HG02642 (cell line): ENCODE measurements at regions not wholly inside any gene's neighbourhood (a gene's known extent, or its start where the extent isn't known, plus 50 kb on each side); places are given as distances from the start of the nearest gene placed in this dataset.

Source experiments
- ATAC-seq: cut with Tn5 transposase; IDR thresholded peaks from one replicate; pipeline ENCODE4 v1.9.1; 2021; ENCODE audit warnings: mild to moderate bottlenecking; ENCODE audit not compliant: unreplicated experiment, poor library complexity

DNA sequence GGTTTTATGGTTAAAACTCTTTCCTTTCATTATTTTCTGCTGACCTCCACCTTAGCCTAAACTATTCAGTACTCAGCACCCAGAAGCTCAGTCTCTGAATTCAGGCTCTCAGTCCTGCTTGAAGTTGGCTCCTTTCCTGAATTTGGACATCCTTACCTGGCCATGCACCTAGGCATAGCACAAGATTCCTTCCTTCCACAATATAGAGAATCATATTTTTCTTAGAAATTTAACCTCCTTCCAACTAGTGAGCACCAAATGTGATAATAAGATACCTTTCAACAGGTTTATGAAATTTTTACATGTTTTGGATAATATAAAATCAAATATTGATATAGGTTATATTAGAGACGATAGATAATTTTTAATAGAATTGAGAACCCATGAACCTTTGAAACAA is 905.6 kb upstream of the GHITM start:
- no peak for ATAC-seq

DNA sequence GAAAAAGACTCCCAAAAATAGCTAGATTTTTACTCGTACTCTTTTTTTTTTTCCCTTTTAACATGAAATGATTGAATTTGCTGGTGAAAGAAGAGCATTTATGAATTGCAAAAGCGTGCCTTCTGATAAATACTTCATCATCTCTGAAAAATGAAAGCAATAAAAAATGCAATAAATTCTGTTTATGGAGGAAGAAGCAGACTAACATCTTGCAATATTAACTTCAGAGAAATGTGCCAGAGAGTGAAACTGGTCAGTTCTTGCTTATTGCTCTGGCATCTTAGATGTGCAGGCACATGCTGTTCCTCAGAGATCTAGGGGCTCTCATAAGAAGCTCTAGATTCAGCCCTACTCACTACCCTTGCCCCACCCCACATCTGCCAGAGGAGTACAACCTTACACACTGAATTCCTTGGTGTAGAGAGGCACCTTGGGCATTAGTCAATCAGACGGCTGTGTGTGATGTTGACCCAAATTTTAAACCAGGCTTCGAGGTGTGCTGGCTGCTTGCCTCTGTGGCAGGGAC is 891.1 kb upstream of the GHITM start:
- ATAC-seq: no peak

DNA sequence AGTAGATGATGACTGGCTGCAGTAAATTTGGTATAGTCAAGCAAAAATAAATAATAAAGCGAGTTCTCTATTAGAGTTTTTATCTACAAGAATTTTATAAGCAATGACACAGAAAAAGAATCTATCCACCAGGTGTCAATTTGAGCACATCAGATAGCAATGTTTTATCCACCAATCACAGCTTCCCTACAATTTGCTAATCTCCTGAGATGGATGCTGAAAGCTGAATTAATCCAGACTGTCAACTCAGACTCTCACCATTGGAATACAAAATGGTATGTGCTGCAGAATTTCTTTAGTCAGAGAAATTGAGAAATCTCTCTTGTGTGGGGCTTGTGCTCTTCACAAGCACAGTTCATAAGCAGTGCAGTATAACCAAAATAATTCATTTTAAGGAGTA is 888.9 kb upstream of the GHITM start:
- ATAC-seq: no peak

DNA sequence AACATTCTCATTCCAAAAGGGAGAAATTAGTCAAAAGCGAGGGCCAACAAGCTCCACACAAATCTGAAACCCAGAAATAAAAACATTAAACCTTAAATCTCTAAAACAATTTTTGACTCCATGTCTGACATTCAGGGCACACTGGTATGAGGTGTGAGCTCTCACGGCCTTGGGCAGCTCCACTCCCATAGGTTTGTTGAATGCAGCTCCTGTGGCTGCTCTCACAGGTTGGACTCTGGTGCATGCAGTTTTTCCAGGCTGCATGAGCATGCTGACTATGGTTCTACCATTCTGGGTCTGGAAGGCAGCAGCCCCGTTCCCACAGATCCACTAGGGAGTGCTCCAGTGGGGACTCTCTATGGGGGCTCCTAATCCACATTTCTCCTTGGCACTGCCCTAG is 887.1 kb upstream of the GHITM start:
- ATAC-seq: no peak

DNA sequence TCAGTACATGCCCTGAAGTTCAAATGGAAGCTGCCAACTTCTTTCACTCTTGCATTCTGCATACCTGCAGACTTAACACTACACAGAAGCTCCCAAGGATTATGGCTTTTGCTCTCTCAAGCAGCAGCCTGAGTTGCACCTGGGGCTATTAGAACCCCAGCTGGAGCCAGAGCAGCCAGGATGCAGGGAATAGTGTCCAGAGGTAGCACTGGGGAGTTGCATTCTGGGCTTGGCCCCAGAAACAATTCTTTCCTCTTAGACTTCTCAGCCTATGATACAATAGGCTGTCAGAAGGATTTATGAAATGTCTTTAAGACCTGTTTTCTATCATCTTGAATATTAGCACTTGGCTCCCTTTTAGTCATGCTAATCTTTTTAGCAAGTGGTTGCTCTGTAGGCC is 886.7 kb upstream of the GHITM start:
- ATAC-seq: no peak

DNA sequence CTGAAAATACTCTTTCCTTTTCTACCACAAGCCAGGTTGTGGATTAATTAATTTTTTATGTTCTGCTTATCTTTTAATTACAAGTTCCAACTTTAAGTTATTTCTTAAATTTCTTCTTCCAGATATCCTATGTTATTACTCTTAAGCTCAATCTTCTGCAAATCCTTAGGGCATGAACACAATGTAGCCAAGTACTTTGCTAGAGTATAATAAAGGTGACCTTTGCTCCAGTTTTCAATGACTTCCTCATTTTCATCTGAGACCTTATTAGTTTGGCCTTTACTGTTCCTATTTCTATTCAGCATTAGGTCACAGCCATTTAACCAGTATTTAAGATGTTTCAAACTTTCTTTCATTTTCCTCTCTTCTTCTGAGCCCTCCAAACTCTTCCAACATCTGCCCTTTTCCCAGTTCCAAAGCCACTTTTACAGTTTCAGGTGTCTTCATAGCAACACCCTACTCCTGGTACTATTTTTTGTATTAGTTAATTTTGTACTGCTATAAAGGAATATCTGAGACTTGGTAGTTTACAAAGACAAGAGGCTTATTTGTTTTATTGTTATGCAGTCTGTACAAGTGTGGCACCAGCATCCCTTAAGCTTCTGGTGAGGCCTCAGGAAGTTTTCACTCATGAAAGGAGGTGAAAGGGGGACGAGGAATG is 886.2 kb upstream of the GHITM start:
- ATAC-seq: no peak

DNA sequence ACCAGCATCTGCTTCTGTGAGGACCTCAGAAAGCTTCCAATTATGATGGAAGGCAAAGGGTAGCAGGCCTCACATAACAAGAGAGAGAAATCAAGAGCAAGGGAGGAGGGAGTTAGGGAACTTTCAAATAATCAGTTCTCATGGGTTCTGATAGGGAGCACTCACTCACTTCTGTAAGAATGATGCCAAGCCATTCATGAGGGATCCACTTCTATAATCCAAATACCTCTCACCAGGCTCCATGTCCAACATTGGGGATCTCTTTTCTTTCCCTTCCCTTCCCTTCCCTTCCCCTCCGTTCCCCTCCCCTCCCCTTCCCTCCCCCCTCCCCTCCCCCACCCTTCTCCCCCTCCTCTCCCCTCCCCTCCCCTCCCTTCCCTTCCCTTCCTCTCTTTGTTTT is 884.6 kb upstream of the GHITM start:
- ATAC-seq: no peak

DNA sequence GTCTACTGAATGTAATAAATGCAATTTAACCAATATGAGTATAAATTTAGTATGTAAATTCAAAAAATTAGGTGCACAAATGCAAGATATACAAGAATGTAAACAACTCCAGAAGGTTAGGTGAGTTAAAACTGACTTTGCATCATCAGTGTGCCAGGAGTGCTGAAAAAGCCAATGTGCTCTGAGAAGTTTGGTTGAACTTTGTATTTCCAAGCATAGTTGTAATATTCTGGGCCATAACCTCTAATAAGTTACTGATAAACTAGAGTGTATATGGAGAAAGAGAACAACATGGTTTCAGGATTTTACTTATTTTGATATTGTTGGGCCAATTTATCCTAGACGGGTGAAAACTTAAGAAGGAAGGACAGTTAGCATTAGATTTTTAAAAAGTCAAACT is 876.9 kb upstream of the GHITM start:
- ATAC-seq: no peak

DNA sequence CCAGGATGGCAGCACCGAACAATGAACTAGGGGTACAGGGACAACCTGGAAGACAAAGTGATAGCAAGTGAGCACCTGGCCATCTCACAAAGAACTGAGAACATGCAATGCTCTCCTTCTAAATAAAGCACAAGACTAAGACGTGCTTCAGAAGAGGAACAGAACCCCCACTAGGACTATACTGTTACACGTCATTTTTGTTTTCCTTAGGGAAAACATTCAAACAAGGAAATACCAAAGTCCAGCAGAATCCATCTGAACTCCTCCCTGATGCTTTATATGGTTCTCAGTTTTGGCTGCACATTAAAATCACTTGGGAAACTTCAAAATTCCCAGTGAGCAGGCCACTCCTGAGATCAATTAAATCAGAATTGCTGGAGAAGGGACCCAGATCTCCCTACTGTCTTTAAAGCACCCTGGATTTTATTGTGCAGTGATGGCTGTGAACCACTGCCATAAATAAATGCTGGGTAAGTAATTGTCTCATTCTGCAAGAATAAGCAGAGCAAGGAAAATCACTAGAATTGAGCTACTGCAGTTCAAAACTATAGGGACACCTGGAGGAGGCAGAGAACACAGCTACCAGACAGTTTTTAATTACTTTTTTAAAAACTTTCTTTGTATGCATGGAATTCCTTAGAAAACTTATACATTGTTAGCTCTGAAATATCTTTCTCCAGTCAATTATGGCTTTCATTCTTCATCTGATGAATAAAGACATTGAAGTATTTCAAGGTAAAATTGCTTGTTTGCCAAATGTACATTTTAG is 866.5 kb upstream of the GHITM start:
- no peak for ATAC-seq

DNA sequence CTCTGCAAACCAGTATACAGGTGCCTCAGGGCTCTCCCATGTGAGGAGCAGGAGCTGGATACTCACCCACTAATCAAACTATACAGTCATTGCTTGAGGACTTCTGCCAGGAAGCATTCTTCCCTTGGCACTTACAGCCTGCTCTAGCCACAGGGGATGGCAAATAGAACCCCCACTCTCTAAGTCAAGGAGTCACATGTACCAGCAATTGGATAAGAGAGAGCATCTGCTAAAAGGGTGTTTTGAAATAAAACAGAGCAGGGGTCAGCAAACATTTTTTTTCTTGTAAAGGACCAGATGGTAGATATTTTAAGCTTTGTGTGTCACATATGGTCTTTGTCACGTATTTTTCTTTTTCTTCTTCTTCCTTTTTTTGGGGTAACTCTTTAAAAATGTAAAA is 865.2 kb upstream of the GHITM start:
- ATAC-seq: no peak

DNA sequence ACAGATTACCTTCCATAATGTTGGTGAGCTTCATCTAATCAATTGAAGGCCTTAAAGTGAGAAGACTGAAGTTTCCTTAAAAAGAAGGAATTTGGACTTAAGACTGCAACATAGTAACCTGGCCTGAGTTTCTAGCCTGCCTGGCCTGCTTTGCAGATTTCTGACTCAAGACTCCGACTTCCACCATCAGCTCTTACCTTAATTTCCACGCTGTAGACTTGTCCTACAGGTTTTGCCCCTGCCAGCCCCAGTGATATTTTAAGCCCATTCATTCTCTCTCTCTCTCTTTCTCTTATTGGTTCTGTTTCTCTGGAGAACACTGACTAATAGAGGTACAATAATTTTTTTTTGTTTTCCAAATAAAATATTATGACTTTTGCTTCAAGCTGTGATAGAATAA is 862.3 kb upstream of the GHITM start:
- no peak for ATAC-seq

DNA sequence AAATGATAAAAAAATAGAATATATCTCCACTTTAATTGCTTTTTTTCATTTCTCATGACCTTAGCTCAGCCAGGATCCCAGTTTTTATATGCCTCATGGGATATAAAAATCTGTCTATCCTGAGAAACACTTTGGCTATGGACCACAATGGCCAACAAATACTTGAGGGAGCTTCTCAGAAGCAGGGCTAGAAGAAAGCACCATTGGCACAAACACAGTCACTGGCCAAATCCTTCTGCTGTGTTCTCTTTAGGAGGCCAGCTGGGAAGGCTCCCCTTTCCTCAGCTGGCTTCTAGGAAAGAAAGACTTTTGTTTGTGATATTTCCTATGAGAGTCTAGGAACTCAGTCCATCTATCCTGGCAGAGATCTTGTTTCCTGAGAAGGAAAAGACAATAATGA is 856.2 kb upstream of the GHITM start:
- ATAC-seq: no peak

DNA sequence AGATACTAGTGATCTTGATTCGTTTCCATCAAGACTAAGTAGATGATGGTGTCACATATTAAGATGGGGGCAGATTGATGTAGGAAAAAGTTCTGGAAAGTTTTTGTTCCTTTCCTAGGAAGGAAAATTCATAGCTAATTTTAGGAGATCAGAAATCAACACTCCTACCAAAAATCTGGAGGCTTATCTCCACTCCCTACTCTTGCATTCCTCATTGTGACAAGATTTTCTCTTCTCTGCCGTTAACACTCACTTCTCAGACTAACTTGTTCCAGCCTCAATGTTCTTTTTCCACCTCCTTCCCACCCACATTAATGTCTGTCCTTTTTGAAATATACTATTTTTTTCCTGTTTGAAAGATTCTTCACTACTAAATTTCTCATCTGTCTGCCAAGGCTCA is 851.9 kb upstream of the GHITM start:
- ATAC-seq: no peak

DNA sequence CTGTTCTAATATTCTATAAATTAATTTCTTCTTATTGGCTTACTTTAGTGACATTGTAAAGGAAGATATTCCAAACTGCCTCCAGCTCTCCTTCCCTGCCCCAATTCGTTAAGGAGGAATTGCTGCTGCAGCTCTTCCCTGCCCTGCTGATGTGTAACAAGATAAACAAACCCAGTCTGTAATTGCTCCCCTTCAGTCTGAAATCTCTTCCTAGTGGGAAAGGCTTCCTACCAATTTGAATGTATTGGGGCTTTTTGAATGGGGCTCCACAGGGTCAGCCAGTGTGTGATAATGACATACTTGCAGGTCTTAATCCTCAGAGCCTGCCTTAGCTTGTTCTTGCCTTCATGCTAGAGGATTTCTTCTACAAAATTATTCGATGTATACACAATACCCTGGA is 849.9 kb upstream of the GHITM start:
- ATAC-seq: no peak

DNA sequence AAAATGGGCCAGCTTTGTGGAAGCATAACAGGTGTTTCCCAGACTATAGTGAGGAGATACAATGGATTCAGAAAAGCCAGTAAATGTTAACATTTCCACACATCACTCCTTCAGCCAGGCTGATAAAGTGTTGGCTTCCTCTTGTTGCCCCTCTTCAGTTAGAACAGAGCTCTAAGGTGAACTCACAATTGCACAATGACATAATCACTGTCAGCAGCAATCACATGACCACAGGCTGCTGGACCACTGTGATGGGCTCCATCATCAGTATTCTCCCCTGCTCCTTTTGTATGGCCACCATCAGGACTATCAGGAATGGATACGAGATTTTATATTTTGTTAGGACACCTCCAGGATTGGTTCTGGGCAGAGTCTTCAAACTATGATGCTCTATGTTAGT is 849.4 kb upstream of the GHITM start:
- ATAC-seq: no peak

DNA sequence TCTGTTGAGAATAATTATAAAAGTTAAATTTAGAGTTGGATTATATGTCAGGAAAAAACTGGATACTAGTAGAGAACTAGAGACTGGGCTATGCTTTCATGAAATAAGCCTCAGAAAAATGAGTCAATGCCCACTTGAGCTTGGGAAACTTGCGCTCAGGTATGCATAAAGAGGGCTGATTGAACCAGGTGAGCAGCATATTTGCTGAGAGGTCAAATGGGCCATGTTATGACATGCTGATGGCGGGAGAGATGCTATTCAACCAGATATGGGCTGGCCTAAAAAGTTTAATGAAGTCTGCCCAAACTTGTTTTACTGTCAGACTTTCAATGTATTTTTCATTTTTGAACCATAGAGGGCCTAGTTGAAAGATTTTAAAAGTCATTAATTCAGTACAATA is 837.6 kb upstream of the GHITM start:
- no peak for ATAC-seq

DNA sequence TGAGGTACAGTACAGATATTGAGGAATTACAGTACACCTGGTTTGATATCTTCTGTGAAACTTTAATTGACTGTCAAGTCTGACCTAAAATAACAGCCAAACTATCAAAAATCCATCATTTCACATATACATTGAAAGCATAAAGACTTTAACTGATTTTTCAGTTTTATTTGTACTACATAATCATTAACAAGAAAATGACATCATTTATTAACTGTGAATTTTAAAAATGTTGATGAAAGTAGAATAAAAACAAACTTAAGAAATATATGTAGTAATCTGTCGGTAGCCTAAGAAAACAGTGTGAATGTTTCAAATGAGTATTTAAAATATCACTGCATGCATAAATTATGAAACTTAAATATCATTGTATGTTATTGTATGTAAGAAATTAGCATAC is 836.7 kb upstream of the GHITM start:
- no peak for ATAC-seq

DNA sequence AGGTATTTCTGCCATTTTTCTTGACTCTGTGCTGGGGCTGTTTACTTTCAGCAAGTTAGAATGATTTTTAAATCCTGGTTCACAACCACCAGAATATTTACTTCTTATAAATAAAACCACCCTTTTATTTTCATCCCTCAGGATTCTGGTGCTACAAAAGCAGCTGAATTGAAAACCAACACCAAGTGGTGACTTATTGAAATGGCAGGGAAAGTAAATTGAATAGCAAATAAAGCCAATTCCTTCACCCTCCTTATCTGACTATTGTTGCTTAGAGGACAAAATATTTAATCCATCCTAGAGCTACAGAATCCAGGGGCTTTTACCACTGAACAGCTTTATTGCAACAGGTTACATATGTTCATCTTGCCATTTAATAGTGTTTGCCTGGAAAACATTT is 828.6 kb upstream of the GHITM start:
- no peak for ATAC-seq

DNA sequence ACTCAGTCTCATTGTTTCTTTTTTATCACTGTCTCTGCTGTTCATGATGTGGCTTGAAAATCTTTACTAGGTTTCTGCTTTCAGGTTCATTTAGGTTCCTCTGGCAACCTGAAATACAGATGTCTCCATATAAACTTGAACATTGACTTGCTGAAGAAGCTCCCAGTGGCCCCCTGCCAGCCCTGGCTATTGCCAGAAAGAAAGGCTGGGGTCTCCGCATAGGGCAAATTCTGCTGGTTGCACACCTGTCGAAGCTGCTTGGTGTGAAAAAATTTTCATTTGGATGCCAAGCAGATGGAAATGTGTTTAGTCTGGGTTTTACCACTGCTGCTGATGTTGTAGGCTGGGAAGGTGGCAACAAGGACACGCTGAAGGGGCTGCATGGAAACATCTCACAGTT is 826.7 kb upstream of the GHITM start:
- ATAC-seq: no peak

DNA sequence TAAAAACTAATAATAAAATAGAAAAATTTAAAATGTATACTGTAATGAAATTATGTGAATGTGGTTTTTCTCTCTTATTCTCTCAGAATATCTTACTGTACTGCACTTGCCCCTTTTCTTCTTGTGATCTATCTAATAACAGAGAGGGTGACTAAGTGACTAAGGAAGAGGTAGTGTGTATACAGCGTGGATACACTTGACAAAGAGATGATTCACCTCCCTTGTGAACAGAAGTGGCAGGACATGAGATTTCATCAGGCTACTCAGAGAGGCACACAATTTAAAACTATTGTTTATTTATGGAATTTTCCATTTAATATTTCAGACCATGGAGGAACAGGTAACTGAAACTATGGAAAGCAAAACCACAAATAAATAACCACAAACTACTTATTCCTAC is 806.6 kb upstream of the GHITM start:
- ATAC-seq: no peak

DNA sequence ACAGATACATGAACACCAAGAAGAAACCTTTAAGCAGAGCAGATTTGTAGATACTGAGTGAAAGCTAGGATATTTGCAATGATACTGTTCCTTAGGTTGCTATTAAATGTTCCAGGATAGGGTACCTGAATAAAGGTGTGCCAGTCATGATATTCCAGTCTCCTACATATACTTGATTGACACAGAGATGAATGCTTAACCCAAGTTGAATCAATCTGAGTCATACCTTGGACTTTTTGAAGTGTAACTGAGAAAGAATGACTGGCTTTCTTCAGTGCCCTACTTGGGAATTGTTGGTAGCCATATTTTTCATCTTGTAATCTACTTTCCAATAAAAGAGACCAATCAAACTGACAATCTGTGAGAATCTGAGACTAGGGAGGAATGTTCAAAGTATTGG is 805.7 kb upstream of the GHITM start:
- no peak for ATAC-seq

DNA sequence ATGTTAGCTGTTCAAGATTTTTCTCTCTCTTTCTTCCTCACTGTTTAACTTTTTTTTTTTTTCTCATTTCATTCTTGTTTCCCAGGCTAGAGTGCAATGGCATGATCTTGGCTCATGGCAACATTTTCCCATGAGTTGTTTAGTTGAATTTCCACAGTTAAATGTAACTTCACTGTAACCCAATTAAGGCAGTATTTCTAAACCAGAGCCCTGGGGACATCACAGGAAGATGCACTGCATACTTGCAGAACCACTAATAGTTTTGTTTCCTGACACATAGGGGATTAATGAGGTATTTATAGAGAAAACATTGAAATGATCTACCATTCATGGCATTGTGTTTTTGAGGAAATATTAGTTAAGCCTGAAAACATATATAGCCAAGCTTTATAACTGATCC is 795.6 kb upstream of the GHITM start:
- ATAC-seq: no peak
